CD4-positive, alpha-beta T cell (primary cell): ENCODE measurements at regions not wholly inside any gene's neighbourhood (a gene's known extent, or its start where the extent isn't known, plus 50 kb on each side); places are given as distances from the start of the nearest gene placed in this dataset.

Experiments
- ATAC-seq: fragments of 200-7000 bp; cut with Tn5 transposase; one replicate; pipeline ENCODE4 v1.10.0; 2022; ENCODE audit warnings: mild to moderate bottlenecking; ENCODE audit not compliant: poor library complexity
- CTCF ChIA-PET: fragments of 350-600 bp; sonication (Branson Sonifier 250); formaldehyde crosslinking; loops from one replicate; lab custom pipeline; 2021; ENCODE audit warnings: antibody characterized with exemption, inconsistent platforms; lab: Charles Lee
- POLR2A ChIA-PET: fragments of 350-600 bp; sonication (Branson Sonifier 250); formaldehyde crosslinking; loops from one replicate; lab custom pipeline; 2021; ENCODE audit warnings: antibody characterized with exemption, inconsistent platforms; lab: Charles Lee
- DNase-seq, 14 experiments: peaks; one replicate each; pipeline ENCODE4 v3.0.0-alpha.2; 2013 to 2020; ENCODE audit warnings: mixed read lengths in 2 of 14
- H3K27ac ChIP-seq, 2 donors: one replicate each; pipeline versions ENCODE4 v1.5.1 to v1.7.0; 2013; ENCODE audit warnings: low read length in 2 of 2, low read depth in 1 of 2, mild to moderate bottlenecking in 1 of 2
- H3K27me3 ChIP-seq, 2 experiments: 1 replicate in 1 of 2; 2 replicates in 1 of 2; pipeline versions ENCODE4 v1.6.1 to v1.7.0; 2013; ENCODE audit warnings: low read length in 2 of 2, control low read depth in 1 of 2, mild to moderate bottlenecking in 1 of 2, moderate library complexity in 1 of 2; ENCODE audit not compliant: insufficient read depth in 2 of 2, control insufficient read depth in 1 of 2
- H3K36me3 ChIP-seq: one replicate; pipeline ENCODE4 v1.6.1; 2013; ENCODE audit warnings: low read length, control low read depth; ENCODE audit not compliant: insufficient read depth
- H3K4me1 ChIP-seq: one replicate; pipeline ENCODE4 v1.6.1; 2013; ENCODE audit warnings: low read length, control low read depth; ENCODE audit not compliant: insufficient read depth
- H3K4me3 ChIP-seq: one replicate; pipeline ENCODE4 v1.5.1; 2013; ENCODE audit warnings: mild to moderate bottlenecking, low read length, moderate library complexity
- H3K9me3 ChIP-seq, 2 experiments: 1 replicate in 1 of 2; 2 replicates in 1 of 2; pipeline versions ENCODE4 v1.6.1 to v1.7.0; 2013; ENCODE audit warnings: low read length in 2 of 2, mild to moderate bottlenecking in 2 of 2, control low read depth in 1 of 2, moderate library complexity in 1 of 2; ENCODE audit not compliant: control insufficient read depth in 1 of 2, insufficient read depth in 1 of 2
- H3K27ac Mint-ChIP-seq: one replicate; pipeline ENCODE4 v1.8.0; 2020; ENCODE audit warnings: mixed read lengths
- H3K27me3 Mint-ChIP-seq: one replicate; pipeline ENCODE4 v1.8.0; 2021; ENCODE audit warnings: mixed read lengths
- H3K36me3 Mint-ChIP-seq: one replicate; pipeline ENCODE4 v1.8.0; 2021; ENCODE audit warnings: low read depth, mixed read lengths
- H3K4me1 Mint-ChIP-seq: one replicate; pipeline ENCODE4 v1.8.0; 2021; ENCODE audit warnings: low read depth, mixed read lengths
- H3K4me3 Mint-ChIP-seq: one replicate; pipeline ENCODE4 v1.8.0; 2020; ENCODE audit warnings: mild to moderate bottlenecking, mixed read lengths
- H3K9me3 Mint-ChIP-seq: one replicate; pipeline ENCODE4 v1.8.0; 2020; ENCODE audit warnings: mixed read lengths
- CTCF ChIP-seq: fragments of 200-600 bp; IDR thresholded peaks from one replicate; pipeline ENCODE4 v1.8.0; 2022; ENCODE audit warnings: antibody characterized with exemption, mild to moderate bottlenecking
- intact Hi-C, 2 experiments: fragments of 100-400 bp; cut with DNase I in 1 of 2; cut with micrococcal nuclease in 1 of 2; formaldehyde crosslinking; loops; one replicate each; pipeline versions ENCODE4 v1.15.1 to v1.9.0; 2023 to 2025; cut with DNase I, micrococcal nuclease

GRCh38 chr11:134644476-134645456 lies 232.7 kb upstream of the B3GAT1 start:
- intact Hi-C loops: no loop called here
- ATAC-seq (no peak), DNase-seq (no peak)
- peaks cover 0 to 3% of the 10 kb centered on the region in 2 experiments for H3K9me3 ChIP-seq
- no peak overlapping the region for H3K27ac ChIP-seq
- TF ChIP-seq CTCF: no peak
- no peaks in the 10 kb centered on the region for H3K36me3 ChIP-seq
- POLR2A ChIA-PET: no interaction called here
- no peaks in the 10 kb centered on the region for H3K9me3 Mint-ChIP-seq
- no peak overlapping the region for H3K27ac Mint-ChIP-seq
- H3K4me1 Mint-ChIP-seq: no peaks in the 10 kb centered on the region
- CTCF ChIA-PET: no interaction called here
- H3K27me3 ChIP-seq: peaks cover 3 to 6% of the 10 kb centered on the region in 2 experiments
- no peaks in the 10 kb centered on the region for H3K36me3 Mint-ChIP-seq
- H3K4me3 ChIP-seq: no peak overlapping the region
- peaks cover 28% of the 10 kb centered on the region for H3K27me3 Mint-ChIP-seq
- no peaks in the 10 kb centered on the region for H3K4me1 ChIP-seq
- H3K4me3 Mint-ChIP-seq: no peak overlapping the region

- no peak for TF ChIP-seq CTCF
- H3K9me3 Mint-ChIP-seq: no peaks in the 10 kb centered on the region
- H3K4me3 Mint-ChIP-seq: no peak overlapping the region
- Histone ChIP-seq H3K9me3 (peaks cover 0 to 5% of the 10 kb centered on the region in 2 experiments), H3K27me3 (peaks cover 3 to 6% of the 10 kb centered on the region in 2 experiments), H3K36me3 (no peaks in the 10 kb centered on the region), H3K4me3 (no peak overlapping the region), H3K27ac (no peak overlapping the region), H3K4me1 (no peaks in the 10 kb centered on the region)
- ATAC-seq: no peak
- no peak for DNase-seq
- ChIA-PET CTCF (no interaction called here), POLR2A (no interaction called here)
- H3K27me3 Mint-ChIP-seq: peaks cover 32% of the 10 kb centered on the region
- no peaks in the 10 kb centered on the region for H3K4me1 Mint-ChIP-seq
- intact Hi-C loops: no loop called here
- no peaks in the 10 kb centered on the region for H3K36me3 Mint-ChIP-seq
- H3K27ac Mint-ChIP-seq: no peak overlapping the region
Measured at GRCh38 chr11:134643115-134644012, 231.3 kb upstream of the B3GAT1 start.

GRCh38 chr11:134642206-134642605 lies 230.2 kb upstream of the B3GAT1 start:
- Histone ChIP-seq H3K36me3 (no peaks in the 10 kb centered on the region), H3K4me1 (no peaks in the 10 kb centered on the region), H3K4me3 (no peak overlapping the region), H3K9me3 (peaks cover 0 to 5% of the 10 kb centered on the region in 2 experiments), H3K27me3 (peaks cover 3 to 6% of the 10 kb centered on the region in 2 experiments), H3K27ac (no peak overlapping the region)
- POLR2A ChIA-PET: no interaction called here
- DNase-seq (no peak), ATAC-seq (no peak)
- Mint-ChIP-seq H3K9me3 (no peaks in the 10 kb centered on the region), H3K27me3 (peaks cover 26% of the 10 kb centered on the region), H3K4me1 (no peaks in the 10 kb centered on the region), H3K27ac (no peak overlapping the region), H3K36me3 (no peaks in the 10 kb centered on the region), H3K4me3 (no peak overlapping the region)
- CTCF ChIA-PET: no interaction called here
- TF ChIP-seq CTCF: no peak
- intact Hi-C loops: no loop called here
